ENCODE measurements at regions not wholly inside any gene's neighbourhood (a gene's known extent, or its start where the extent isn't known, plus 50 kb on each side); places are given as distances from the start of the nearest gene placed in this dataset.
"Not testable (repeated sequence)": the region's sequence is repeated elsewhere in the genome, so short reads cannot be mapped to it uniquely, and the experiment has no call there.

DNA sequence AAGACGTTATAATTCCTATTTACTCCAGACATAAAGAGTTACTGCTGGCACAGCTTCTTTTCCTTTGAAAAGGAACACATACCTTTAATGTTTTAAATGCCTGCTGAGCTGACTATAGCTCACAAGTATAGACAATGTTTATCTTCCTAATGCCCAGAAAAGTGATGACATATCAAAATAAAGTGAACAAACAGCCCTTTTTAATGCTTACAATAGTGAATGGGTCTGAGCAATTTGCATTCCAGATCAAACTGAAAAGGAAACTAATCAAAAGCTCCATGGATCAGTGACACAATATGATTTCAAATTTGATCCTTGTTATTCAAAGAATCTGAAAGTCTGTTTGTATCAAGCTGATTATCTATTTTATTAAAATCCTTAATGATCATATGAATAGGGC, 233.6 kb upstream of the SEMA3E start:
- no peak for DNase-seq (ENCODE audit: low read depth)

DNA sequence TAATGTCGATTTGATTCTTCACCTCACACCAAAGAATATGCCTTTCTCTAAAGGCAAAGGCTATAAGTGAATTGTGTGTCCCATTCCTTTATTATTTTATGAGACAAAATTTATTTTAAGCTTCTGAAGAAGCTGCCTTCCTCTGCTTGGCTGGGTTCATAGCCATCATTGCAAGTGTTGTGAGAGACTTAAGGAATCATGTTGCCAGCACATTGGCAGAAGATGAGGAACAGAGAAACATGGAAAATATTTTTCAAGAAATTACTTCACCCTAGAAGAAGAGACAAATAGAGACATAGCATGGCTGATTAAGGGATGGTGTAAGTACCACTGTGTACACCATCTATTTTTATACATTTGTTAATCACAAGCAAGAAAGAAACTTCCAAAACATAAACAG, 230.1 kb upstream of the SEMA3E start:
- no peak for DNase-seq (ENCODE audit: low read depth)

DNA sequence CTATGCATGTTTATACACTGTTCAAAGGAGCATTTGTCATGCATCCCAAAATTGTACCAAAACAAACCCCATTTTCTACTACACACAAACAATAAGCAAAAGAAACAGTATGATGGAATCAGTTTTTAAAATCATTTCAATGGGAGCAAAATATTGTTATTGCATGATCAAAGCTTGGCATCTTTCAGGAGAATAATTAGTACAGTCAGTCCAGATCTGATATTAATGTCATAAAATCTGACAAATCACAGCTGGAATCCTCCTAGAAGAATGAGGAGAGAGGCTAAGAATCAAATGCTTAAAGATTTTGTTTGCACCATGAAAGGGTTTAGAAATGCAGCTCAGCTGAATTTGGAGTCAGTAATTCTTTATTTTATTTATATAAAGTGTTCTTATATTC, 229.7 kb upstream of the SEMA3E start:
- DNase-seq (ENCODE audit: low read depth): no peak

DNA sequence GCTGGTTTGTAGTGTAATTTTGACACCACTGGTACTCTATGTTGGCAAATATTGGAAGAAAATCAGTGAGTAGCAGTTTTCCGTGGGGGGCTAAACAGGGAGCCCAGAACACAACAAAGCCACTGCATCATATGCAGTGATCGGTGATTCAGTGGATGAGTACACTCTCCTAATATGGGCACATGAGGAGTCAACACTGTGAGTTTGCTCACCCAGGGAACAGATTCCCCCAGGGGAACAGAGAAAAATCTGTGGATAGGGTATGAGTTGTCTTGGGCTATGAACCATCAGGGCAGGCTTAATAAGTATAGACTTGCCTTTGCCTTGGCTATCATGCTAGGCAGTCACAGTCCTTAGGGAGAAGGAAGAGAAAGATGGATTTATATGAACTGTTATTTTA, 227.7 kb upstream of the SEMA3E start:
- no peak for DNase-seq (ENCODE audit: low read depth)

DNA sequence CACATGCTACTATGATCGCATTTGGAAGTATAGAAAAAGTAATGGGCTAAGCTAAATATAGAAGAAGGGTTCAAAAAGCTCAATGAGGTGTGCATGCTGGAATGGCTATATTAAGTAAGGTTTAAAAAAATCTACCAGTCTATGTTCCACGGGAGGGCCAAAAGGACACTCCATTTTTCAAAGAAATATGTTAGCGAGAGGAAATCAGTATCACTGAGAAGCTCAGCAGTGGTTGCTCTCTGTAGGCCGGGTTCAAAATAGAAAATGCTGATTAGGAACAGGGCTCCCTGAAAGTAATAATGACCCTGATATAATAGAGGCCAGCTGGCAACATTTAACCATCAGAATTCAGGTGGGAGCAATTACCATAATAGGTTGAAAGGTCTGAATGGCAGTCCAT, 224.5 kb upstream of the SEMA3E start:
- no peak for DNase-seq (ENCODE audit: low read depth)

DNA sequence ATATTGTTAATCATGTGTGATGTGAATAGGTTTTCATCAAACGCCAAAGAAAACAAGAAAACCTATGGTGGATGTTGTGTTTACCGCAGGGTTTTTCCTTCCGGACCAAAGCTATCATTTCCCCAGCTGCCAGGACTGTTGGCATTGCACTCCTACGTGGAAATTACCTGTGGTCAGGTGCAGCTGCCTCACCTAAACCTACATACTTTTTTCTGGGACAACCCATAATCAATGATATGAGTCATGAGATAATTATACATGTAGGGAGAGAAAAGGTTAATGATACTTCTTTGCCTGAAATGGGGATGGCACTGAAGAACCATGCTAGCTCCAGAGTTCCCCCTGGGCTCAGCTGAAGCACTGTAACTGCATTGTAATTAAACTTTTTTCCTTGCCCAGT, 223.6 kb upstream of the SEMA3E start:
- DNase-seq (ENCODE audit: low read depth): no peak

DNA sequence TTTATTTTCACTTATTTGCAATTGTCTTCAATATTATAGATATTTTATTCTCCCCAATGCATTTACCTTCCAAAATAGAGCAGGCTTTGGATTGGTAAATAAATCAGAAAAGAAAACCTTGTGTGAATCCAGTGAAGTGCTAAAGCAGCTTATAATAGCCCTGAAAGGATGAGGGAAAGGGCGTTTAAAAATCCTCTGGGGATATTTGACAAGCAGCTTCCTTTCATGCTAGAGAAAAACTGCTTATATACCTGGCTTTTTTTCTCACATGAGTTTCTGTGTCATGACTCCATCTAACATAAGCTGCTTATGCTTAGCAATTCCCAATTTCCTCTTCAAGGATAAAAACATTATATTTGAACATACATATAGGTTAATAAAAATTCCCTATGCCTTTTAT, 221.6 kb upstream of the SEMA3E start:
- no peak for DNase-seq (ENCODE audit: low read depth)

DNA sequence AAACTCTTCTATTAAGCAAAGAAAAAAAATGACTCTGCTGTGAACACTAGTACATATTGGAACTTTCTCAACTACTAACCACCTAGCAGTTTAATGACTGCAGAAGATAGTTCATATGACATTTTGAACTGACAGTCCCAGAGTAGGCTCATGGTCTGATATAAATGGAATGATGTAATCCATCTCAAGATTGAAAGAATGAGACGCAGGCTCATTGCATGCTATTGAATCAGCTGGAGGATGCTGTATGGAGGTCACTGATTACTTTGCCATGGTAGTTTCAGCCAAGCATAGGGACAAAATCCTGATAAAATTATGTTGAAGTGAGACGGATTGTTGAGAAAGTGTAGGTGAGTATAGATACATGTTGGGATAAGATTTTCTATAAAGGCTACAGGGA, 217.6 kb upstream of the SEMA3E start:
- DNase-seq (ENCODE audit: low read depth): no peak

DNA sequence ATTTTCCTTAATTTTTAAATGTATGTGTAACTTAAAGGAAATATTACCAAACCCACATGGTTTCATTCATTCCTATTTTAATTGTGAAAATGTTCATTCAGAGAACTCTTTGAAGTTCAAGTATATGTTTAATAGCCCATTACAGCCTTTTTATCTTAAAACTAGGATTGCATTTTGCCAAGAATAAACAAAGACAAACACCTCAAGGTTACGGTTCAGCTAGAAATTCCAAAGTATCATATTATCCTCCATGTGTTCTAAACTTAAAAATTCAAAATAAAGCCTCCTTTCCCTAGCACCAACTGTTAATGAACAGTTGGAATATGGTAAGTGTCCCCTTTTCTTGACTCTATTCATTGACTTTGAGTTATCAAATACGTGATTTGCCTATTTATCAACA, 215.6 kb upstream of the SEMA3E start:
- no peak for DNase-seq (ENCODE audit: low read depth)

DNA sequence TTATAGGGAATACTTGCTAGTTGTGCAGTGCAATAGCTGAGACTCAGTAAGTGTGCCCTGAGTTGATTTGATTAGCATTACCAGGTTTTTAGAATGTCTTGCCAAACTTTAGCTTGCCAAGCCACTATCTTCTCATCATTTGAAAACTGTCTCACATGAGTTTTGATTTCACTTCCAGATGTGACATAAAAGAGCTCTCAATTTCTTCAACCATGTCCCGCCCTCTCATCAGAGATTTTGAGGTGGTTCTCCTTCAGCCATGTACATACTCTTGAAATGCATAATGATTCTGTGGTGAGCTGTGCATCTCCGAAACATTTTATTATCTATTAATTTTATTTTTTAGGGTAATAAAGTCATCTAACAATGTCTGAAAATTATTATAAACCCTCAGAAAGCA, 215.0 kb upstream of the SEMA3E start:
- no peak for DNase-seq (ENCODE audit: low read depth)

DNA sequence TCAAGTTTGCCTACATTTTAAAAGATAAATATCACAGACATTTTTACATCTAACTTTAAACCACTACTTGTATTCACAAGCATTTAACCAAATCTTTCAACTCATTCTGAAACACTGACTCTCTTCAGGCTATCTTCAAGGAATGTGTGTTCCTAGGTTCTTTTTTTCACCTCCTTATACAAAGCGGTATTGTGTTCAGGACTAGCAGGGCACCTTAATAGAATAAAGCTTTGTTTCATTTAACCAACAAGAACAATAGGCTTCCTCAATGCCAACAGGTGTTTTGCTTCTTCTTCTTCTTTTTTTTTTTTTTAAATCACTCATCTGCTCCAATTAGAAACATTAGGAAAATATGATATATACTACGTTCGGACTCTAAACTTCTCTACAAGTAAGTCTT, 212.9 kb upstream of the SEMA3E start:
- no peak for DNase-seq (ENCODE audit: low read depth)

DNA sequence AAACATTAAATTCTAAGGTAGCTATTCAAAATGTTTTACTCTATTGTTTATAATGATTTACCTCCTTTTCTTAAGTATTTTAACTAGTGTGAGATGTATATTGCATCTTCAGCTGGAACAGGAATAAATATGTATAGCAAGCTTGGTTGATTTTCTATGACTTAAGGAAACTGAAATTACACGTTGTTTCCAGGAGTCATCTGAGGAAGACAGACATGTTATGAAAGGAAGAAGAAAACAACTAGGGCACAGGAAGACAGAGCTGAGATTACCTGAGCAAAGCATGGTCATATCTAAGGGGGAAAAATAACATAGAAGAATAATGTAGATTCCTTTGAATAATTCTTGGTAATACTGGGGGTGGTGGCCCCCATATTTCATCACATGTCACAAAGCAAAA, 210.9 kb upstream of the SEMA3E start:
- DNase-seq (ENCODE audit: low read depth): no peak

DNA sequence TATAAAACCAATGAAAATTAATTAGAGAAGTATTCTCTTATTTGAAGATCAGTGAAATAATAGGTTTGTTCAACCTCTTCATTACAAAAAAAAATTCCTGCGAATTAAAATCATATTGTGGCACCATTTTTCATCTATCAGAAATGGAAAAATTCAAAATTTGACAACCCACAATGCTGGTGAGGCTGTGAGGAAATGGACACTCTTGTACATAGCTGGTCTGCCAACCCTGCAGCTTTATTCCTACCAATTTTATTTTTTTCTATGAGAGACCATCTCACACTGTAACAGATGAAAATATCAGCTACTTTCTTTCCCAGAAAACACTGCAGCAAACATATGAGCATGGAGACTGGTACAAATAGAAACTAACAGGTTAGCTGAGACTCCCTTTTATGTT, 208.8 kb upstream of the SEMA3E start:
- no peak for DNase-seq (ENCODE audit: low read depth)

DNA sequence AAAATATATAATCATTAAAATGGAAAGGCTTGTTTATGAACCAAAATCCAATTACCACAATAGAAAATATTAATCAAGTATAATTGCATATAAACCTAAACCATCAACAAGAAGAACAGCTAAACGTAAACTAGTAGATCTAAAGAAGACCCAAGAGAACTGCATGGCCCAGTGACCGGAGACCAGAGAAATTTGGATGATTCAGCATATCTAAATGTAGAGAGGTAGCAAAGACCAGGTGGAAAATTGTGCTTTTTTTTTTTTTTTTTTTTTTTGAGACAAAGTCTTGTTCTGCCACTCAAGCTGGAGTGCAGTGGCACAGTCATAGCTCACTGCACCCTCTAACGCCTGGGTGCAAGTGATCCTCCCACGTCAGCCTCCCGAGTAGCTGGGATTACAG, 207.2 kb upstream of the SEMA3E start:
- no peak for DNase-seq (ENCODE audit: low read depth)

DNA sequence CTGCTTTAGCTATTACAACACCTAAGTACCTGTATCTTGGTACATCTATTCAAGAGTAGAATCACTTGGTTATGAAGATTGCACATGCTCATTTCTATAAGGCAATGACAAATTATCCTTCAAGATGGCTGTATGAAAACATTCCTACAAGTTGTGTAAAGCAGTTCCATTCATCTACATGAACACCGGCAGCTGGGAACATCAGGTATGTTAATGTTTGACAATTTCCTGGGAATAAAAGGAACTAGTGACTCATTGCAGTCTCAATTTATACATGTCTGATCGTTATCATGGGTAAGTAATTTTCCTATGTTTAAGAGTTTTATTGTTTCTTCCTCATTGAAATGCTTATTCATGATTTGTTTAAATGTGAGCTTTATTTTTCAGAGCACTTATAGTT, 203.2 kb upstream of the SEMA3E start:
- no peak for DNase-seq (ENCODE audit: low read depth)

DNA sequence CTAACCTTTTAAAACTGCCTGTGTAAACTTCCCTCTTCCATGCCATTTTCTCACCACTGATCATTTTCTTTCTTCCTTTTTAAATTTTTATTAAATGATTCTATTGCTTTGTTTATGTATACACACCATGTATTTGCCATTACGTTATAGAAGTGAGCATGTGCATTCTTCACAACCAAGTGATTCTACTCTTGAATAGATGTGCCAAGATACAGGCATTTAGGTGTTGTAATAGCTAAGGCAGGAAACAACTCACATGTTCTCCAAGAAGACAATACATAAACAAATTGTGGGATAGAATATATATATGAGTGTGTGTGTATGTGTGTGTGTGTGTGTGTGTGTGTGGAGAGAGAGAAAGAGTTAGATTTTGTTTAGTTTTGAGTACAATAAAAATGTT, 202.6 kb upstream of the SEMA3E start:
- DNase-seq (ENCODE audit: low read depth): no peak

DNA sequence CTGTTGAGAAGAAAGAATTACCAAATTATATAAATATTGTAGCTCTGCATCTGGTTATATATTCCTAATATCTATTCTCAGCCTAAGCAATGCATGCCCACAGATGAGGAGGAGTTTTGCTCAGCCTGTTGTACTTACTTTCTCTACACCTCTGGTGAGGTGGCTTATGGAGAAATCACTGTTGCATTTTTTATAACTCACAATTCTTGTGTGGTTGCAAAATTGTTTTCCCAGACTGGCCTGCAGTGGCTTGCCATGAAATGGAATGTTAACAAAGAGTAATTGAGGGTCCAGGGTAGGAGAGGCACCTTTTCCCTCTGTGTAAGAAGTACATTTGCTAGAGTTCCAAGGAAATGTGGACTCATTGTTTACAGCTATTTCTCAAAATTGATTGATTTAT, 202.0 kb upstream of the SEMA3E start:
- DNase-seq (ENCODE audit: low read depth): no peak

DNA sequence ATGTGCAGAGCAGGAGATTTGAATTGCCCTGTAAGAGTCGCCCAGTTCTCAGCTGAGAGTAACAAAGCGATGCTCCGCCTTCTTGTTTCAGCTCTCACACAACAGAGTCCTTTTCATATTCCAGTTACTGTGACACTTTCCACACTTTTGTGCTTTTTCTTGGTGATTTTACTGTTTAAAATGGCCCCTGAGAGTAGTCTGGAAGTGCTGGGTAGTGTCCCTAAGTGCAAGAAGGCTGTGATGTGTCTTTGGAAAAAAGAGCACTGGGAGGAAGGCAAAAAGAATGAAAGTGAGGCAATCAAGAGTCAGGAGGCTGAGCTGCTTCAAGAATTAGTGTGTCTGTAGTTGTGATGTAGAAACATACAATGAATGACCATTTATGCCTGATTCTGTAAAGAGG, 201.2 kb upstream of the SEMA3E start:
- no peak for DNase-seq (ENCODE audit: low read depth)

DNA sequence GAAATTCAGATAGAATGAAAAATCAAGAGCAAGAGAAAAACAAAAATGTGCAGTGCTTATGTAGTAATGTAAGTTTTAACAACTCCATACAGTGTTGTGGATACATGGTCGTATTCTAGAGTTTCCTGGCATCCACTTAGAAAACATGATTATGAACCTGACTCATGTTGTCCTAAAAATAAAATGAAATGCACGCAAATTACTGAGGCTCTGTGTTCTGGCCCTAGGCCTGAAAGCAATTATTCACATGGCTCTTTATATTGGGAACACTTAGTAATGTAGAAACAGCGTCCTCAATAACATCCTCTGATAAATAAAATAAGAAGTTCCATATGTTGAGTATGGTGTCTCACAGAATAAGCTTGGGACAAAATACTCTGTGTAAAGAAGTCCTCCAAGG, 200.2 kb upstream of the SEMA3E start:
- DNase-seq (ENCODE audit: low read depth): no peak

DNA sequence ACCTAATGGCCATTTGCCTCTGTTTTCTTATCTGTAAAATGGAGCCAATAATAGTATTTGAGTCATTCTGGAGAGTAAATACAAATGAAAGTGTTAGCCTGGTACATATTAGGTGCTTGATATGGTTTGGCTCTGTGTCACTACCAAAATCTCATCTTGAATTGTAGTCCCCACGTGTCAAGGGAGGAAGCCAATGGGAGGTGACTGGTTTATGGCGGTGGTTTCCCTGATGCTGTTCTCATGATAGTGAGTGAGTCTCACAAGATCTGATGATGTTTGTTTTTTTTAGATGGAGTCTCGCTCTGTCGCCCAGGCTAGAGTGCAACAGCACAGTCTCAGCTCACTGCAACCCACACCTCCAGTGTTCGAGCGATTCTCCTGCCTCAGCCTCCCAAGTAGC, 194.0 kb upstream of the SEMA3E start:
- DNase-seq (ENCODE audit: low read depth): no peak

DNA sequence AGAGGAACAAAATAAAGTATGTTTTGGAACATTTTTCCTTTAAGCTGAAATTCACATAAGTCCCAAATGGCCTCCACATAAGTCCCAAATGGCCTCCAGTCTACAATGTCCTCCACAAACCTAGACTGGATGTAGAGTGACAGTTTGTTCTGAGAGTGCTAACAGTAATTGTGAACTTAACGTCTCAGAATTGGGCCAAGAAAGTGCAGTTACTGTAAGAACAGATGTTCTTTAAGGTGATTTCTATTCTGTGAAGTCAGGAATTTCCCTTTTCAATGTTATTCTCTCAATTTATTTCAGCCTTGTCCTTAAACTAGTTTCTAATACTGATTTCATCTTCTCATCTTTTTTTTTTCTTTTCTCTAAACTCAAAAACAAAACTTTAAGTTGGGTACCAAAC, 188.7 kb upstream of the SEMA3E start:
- DNase-seq (ENCODE audit: low read depth): no peak

DNA sequence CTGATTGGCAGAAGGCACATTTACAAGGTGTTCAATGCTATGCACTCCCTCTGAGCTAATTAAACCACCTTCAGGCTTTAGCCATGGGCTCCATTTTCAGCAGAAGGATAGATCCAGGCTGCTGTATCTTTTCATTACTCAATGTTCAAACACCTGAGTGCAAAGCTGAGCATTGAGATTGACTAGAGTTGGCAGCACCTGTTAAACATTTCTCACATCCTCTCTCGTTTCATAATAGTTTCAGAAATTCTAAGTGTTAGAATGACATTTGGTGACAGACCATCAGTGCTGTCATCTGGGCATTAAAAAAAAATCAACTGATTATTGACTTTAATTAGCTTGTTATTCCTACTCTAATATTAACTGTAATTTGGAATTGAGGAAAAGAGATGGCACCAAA, 187.1 kb upstream of the SEMA3E start:
- DNase-seq (ENCODE audit: low read depth): no peak

DNA sequence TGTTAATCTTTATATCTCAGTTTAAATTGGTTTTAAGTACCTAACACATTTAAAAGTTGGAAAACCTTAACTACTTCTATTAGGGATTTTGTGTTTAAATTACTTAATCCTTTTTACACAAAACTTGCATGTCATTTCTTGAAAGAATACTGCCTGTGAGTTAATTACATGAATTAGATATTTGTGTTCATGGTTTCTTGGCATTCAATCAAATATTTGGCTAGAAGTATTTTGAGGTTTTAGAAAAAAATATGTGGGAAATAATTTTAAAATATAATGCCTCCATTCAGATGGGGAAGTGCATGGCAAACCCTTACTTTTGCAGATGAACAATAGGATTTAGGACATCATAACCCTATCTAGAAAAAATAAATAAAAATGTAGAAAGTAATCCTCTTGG, 186.5 kb upstream of the SEMA3E start:
- DNase-seq (ENCODE audit: low read depth): no peak

DNA sequence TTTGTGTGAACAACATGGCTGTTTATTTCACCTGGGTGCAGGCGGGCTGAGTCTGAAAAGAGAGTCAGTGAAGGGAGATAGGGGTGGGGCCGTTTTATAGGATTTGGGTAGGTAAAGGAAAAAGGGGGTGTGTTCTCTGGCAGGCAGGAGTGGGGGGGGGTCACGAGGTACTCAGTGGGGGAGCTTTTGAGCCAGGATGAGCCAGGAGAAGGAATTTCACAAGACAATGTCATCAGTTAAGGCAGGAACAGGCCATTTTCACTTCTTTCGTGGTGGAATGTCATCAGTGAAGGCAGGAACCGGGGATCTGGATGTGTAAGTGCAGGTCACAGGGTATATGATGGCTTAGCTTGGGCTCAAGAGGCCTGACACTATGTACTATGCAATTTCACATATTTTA, 184.8 kb upstream of the SEMA3E start:
- DNase-seq (ENCODE audit: low read depth): not testable (repeated sequence)

DNA sequence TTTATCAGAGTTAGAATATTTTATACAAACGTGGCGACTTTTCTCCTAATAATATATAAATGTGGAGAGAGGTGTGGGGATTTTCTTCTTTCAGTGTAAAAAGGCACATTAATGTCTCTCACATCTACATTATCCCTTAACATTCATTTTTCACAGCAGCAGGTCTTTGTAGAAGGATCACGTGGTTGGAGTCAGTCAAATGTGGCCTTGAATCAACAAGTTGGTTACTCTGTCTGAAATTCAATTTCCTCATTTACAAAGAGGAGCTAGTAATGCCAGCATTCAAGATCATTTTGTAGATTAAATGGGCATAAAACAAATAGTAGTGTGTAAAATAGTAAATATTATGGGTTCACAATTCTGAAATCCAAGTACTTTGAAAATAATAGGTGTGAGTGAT, 183.1 kb upstream of the SEMA3E start:
- no peak for DNase-seq (ENCODE audit: low read depth)

DNA sequence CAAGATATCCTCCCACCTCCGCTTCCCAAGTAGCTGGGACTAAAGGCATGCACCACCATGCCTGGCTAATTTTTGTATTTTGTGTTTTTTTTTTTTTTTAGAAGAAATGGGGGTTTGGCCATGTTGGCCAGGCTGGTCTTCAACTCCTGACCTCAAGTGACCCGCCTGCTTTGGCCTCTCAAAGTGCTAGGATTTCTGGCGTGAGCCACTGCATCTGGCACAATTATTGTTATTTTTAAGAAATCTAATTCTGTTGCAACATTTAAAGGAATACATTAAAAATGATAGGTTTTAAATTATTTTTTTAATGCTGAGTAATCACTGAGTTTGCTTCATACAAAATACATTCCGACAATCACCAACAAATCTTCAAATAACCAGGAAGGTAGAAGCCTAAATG, 178.1 kb upstream of the SEMA3E start:
- DNase-seq (ENCODE audit: low read depth): no peak
